DMS 273 (cell line): ENCODE measurements at regions not wholly inside any gene's neighbourhood (a gene's known extent, or its start where the extent isn't known, plus 50 kb on each side); places are given as distances from the start of the nearest gene placed in this dataset.
"Not testable (repeated sequence)": the region's sequence is repeated elsewhere in the genome, so short reads cannot be mapped to it uniquely, and the experiment has no call there.

Source experiments
- DNase-seq: peaks from one replicate; lab custom pipeline; 2025; ENCODE audit not compliant: unreplicated experiment; lab: John Stamatoyannopoulos, UW

- no peak for DNase-seq
These were observed 59.2 kb downstream of the EMX2 start for GRCh38 chr10:117601716-117602115.

DNA sequence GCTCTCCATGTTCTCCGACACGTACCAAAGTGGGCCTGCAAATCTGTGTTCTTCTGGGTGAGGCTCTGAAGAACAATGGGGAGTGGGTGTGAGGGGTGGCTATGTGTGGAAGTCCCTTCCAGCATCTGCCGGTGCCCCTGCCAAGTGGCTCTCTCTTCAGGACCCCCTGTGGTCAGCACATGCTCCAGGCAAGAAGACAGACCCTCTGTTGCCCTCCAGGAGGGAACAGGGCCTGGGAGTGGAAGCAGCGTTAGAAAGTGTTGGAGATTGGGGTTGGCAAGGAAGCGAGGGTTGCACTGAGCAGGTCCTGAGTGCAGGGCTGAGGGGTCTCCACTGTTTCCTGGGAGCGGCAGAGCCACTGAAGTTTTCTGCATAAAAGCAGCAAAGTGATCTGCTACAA, 60.5 kb downstream of the EMX2 start:
- no peak for DNase-seq

DNA sequence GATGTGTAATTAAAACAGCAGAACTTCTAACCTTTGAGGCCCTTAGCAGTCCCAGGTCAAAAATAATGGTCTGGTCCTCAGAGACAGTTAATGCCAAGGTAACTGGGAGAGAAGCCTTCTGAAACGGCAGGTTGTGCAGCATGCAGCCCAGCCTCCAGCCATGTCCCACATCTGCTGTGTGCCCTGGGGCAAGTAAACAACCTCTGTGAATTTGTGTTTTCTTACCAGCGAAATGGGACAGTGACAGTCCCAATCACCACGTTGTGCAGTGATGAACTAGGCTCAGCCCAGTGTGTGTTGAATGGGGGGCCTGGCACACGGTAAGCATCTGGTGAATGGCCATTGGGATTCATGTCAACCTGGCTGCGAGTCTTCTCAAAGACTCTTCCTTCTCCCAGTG, 61.2 kb downstream of the EMX2 start:
- no peak for DNase-seq

DNA sequence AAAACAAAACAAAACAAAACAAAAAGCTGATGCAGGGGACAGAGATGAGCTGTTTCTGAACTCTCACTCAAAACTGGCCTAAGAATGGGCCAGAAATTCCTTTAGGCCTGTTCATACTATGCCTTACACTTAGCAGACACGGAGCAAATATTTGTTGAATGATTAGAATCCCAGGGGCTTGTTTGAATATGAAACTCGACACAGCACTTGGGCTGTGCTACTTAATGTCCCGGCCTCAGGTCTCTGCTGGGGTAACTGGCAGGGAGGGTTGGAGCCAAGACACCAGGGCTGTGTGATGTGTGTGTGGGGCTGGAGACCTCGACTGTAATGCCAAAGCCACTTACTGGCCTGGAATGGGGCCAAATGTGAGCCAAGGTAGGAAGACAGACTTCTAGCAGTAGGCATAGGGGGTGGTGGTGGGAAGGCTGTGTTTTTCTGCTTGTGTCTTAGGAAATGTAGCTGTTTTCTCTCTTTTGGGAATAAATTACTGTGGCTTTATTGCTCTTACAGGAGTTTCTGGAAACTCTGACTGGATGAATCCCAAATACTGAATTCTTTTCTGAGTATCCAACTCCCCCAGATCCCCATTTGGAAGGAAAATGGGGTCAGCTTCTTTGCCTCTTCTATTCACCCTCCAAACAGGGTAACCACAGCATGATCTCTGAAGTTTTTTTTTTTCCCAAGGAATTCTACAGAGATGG, 66.7 kb downstream of the EMX2 start:
- DNase-seq: peak; percentile 14

DNA sequence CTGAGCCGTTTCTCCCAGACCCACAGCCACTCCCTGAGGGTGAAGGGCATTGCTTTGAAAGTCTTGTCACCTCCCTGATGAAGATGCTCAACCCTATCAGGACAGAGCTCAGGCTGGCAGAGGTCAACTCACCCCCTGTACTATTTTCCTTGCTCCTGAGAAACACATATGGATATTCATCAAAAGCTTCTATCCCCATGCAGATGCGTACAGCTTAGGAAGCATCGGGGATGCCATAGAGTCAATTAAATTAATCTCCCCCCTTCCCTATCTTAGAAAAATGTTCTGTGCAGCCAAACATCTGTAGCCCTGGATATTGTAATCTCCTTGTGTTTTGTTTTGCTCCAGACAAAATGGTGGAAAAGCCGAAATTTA, 67.2 kb downstream of the EMX2 start:
- DNase-seq: no peak

DNA sequence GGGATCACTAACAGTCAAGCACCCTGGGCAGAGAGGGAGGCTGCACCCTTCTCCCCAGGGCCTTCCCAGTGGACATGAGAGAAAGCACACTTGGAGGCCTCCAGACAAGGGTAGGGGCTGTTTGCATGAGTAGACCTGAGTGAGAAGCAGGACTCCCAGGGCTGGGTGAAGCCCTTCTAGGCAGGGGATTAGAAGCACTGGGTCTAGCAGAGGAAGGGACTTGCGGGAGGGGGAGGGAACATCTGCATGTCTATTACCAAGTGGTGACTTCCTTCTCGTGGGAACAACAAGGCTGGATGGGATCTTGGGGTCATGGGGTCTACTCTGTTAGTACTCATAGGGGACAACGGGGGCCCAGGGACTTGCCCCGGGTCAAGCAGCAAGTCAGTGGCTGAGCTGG, 67.8 kb downstream of the EMX2 start:
- no peak for DNase-seq

GRCh38 chr10:117612113-117612512, 69.6 kb downstream of the EMX2 start:
- DNase-seq: no peak

GRCh38 chr10:117615649-117616048, 73.1 kb downstream of the EMX2 start:
- peak; percentile 21 for DNase-seq

- peak; percentile 35 for DNase-seq
These were observed 73.6 kb downstream of the EMX2 start for GRCh38 chr10:117616179-117616578.

- no peak for DNase-seq
These were observed 74.5 kb downstream of the EMX2 start for GRCh38 chr10:117617086-117617485.

GRCh38 chr10:117617659-117618058, 75.1 kb downstream of the EMX2 start:
- no peak for DNase-seq

- no peak for DNase-seq
These were observed 76.7 kb downstream of the EMX2 start for GRCh38 chr10:117619223-117619622.

DNA sequence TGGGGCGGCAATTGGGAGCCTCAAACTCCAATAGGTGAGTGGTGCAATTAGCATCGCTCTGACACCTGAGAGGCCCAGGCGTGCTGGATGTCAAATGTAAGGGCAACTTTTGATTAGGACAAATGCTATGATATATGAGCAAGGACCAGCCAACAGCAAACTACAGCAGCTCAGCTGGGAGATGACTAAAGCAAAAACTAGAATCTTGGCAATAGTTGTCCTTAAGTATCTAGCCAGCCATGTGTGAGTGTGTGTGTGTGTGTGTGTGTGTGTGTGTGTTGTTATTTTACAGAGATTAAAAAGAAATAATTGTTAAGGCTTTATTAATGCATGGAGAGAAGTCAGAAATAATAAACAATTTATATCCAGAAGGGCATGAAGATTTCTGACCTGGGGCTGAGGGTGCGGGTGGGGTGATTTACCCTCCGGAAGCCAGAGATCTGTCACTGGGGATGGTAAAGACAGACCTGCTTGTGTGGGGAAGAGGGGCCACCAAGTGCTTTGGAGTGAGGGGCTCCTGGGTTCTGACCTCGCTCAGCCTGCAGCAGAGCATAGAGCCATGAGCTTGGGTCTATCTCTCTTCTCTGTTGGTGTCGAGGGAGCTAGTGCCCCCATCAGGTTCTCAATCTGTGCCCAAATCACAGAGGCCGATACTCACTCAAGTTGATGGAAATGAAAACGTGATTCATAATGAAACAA, 77.3 kb downstream of the EMX2 start:
- no peak for DNase-seq

- no peak for DNase-seq
These were observed 78.7 kb downstream of the EMX2 start for GRCh38 chr10:117621196-117621595.

GRCh38 chr10:117621795-117622420, 79.4 kb downstream of the EMX2 start:
- DNase-seq: no peak

DNA sequence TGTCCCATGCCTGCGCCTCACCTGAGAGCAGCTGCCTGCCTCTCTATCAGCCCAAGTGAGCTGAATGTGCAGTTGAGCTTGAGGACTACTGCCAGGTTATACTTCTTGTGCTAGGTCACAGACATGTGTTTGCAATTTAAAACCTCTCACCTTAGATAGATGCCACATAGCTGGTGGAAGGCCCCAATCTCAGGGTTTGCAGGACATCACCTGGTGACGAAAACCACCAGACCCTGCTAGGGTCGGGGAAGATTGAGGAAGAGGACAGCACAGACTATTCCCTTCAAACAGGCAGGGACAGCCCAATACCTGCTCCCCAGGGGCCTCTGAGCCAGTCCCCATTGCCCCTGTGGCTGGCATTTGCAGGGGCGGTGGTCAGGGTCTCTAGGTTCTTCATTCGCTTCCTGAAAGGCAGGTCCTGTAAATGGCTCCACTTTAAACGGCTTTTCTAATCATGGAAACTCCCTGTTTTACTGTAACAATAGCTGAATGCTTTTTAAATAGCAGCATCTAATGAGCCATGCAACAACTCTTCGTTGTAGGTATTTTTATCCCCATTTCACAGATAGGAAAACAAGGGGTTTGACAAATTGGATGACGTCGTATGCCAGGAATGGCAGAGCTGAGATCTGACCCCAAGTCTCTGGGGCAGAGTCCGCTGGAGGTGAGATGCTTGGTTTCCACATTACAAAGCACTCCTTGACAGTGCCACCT, 80.1 kb downstream of the EMX2 start:
- no peak for DNase-seq

DNA sequence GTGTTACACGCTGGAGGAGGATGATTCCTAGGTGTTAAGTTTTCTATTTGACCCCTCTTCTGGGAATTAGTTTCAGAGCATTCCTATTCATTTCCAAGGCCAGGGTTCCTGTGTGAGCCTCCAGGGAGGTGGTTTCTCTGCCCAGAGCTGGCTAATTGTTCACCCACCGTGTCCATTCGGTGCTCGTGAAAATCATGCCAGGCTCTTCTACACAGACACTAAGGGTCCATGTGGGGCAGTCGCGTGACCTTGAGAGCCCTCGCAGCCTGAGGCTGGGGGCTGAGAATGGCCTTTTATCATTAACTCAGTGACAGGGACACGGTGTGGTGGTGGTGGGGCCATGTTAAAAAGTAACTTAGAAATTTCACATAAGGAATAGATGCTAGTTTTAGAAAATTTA, 83.7 kb downstream of the EMX2 start:
- DNase-seq: no peak

DNA sequence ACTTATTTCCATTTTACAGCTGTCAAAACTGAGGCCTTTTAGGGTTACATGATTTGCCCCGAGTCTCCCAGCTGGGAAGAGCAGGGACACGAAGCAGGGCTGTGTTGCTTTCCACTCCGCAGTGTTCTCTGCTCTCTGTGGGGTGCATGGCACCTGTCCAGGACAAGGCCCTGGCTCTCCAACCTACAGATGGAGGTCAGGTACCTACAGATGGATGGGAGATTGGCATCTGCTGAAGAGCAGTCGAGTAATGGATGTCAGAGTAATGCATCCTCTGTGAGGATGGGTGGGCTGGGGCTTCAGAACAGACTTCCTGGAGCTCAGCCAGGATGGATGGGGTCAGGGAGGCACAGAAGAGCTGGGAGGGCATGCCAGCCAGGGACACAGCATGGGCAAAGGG, 85.0 kb downstream of the EMX2 start:
- peak; percentile 90 for DNase-seq

DNA sequence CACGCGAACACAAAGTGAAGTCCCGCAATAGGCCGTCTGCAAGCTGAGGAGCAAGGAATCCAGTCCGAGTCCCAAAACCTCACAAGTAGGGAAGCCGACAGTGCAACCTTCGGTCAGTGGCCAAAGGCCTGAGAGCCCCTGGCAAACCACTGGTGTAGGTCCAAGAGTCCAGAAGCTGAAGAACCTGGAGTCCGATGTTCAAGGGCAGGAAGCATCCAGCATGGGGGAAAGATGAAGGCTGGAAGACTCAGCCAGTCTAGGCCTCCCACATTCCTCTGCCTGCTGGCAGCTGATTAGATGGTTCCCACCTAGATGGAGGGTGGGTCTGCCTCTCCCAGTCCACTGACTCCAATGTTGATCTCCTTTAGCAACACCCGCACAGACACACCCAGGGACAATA, 87.2 kb downstream of the EMX2 start:
- not testable (repeated sequence) for DNase-seq

GRCh38 chr10:117631276-117632145, 89.0 kb downstream of the EMX2 start:
- peak; percentile 74 for DNase-seq

DNA sequence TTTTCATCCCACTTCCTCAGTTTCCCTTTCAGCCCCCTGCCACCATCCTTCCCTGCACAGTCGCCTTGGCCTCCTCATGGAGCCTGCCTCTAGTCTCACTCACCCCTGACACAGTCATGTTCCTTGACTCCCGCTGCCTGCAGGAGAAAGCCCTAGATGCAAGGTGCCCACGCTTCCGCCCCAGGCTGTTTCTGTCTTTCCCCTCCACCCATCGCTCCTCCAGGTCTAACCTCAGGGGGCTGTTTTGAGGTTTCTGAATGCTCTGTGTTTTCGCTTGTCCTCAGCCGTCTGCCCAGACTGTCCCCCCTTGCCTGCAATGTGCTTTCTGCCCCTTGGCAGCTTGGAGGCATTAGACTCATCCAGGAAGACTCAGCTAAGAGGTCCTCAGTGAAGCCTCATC, 89.9 kb downstream of the EMX2 start:
- DNase-seq: no peak
